A549 (cell line): ENCODE measurements at regions not wholly inside any gene's neighbourhood (a gene's known extent, or its start where the extent isn't known, plus 50 kb on each side); places are given as distances from the start of the nearest gene placed in this dataset.

ENCODE experiments used
- ATAC-seq, 2 experiments: fragments of 200-7000 bp in 1 of 2; fragments of >200 bp in 1 of 2; cut with Nextera tagmentation in 1 of 2; cut with Tn5 transposase in 1 of 2; 3 replicates each; pipeline versions ENCODE4 v1.8.0 to v1.9.1; 2018 to 2020; ENCODE audit warnings: mild to moderate bottlenecking in 1 of 2, moderate library complexity in 1 of 2
- CTCF ChIA-PET: fragments of 300-600 bp; sonication (Branson Sonifier 250); formaldehyde crosslinking; extraction: SDS; loops from one replicate; lab custom pipeline; 2021; ENCODE audit warnings: antibody characterized with exemption, inconsistent platforms; lab: Yijun Ruan, JAX
- POLR2A ChIA-PET: fragments of 350-600 bp; formaldehyde crosslinking; extraction: SDS; loops from one replicate; lab custom pipeline; 2021; ENCODE audit warnings: antibody characterized with exemption, inconsistent platforms; lab: Yijun Ruan, JAX
- DNase-seq, 2 experiments: peaks; one replicate each; pipeline versions ENCODE4 v3.0.0 to v3.0.0-alpha.2; 2011 to 2016; ENCODE audit warnings: low read depth in 1 of 2, low spot score in 1 of 2
- FAIRE-seq: peaks from 2 replicates; lab custom pipeline; 2011; peaks lifted over from hg19 to GRCh38; lab: Jason Lieb, UNC
- H3K27ac ChIP-seq, 2 experiments: fragments of >200 bp; sonication (Bioruptor Twin); formaldehyde crosslinking; 3 replicates each; pipeline ENCODE4 v1.5.1; 2016 to 2017
- H3K4me1 ChIP-seq: fragments of >200 bp; sonication (Bioruptor Twin); formaldehyde crosslinking; 3 replicates; pipeline ENCODE4 v1.6.1; 2016
- H3K4me2 ChIP-seq: fragments of >200 bp; sonication (Bioruptor Twin); formaldehyde crosslinking; 3 replicates; pipeline ENCODE4 v1.6.1; 2016
- H3K4me3 ChIP-seq: fragments of >200 bp; sonication (Bioruptor Twin); formaldehyde crosslinking; 3 replicates; pipeline ENCODE4 v1.5.1; 2016
- H3K9me3 ChIP-seq: fragments of >200 bp; sonication (Bioruptor Twin); formaldehyde crosslinking; 3 replicates; pipeline ENCODE4 v1.6.1; 2016
- CHD4 ChIP-seq: fragments of 200-600 bp; sonication (generic); IDR thresholded peaks from 2 replicates; pipeline ENCODE4 v1.6.1; 2016; ENCODE audit warnings: antibody characterized with exemption, mild to moderate bottlenecking, borderline replicate concordance
- EHMT2 ChIP-seq: fragments of 200-600 bp; sonication (generic); IDR thresholded peaks from 2 replicates; pipeline ENCODE4 v1.6.1; 2016; ENCODE audit warnings: antibody characterized with exemption, low read depth, mild to moderate bottlenecking, moderate library complexity
- ESRRA ChIP-seq: fragments of 150-350 bp; IDR thresholded peaks from 2 replicates; pipeline ENCODE4 v1.6.1; 2014; ENCODE audit warnings: mild to moderate bottlenecking, low read length, borderline replicate concordance
- FOSL2 ChIP-seq, 2 experiments: fragments of 450-650 bp in 1 of 2; fragments of >200 bp in 1 of 2; sonication (Bioruptor Twin) in 1 of 2; formaldehyde crosslinking; IDR thresholded peaks; 2 replicates each; pipeline versions ENCODE4 v1.5.0 to v1.6.1; 2016 to 2020; ENCODE audit warnings: mild to moderate bottlenecking in 1 of 2, moderate library complexity in 1 of 2
- FOXS1 ChIP-seq: fragments of 250-450 bp; sonication (Bioruptor Pico); IDR thresholded peaks from 2 replicates; pipeline ENCODE4 v1.5.0; 2020; ENCODE audit warnings: mild to moderate bottlenecking, moderate library complexity
- HDAC2 ChIP-seq: fragments of 200-600 bp; sonication (generic); IDR thresholded peaks from 2 replicates; pipeline ENCODE4 v1.6.1; 2016
- HMGXB4 ChIP-seq: fragments of 250-450 bp; sonication (Bioruptor Pico); IDR thresholded peaks from 2 replicates; pipeline ENCODE4 v1.5.0; 2021; ENCODE audit warnings: mild to moderate bottlenecking, moderate library complexity, borderline replicate concordance
- HOXB13 ChIP-seq: fragments of 250-450 bp; sonication (Bioruptor Pico); IDR thresholded peaks from 2 replicates; pipeline ENCODE4 v1.5.0; 2020; ENCODE audit warnings: low read depth, mild to moderate bottlenecking, moderate library complexity
- JUN ChIP-seq, 2 experiments: fragments of >200 bp; sonication (Bioruptor Twin); formaldehyde crosslinking; IDR thresholded peaks; 2 replicates in 1 of 2; 3 replicates in 1 of 2; pipeline ENCODE4 v1.6.1; 2016 to 2017
- JUNB ChIP-seq: fragments of >200 bp; sonication (Bioruptor Twin); formaldehyde crosslinking; IDR thresholded peaks from 2 replicates; pipeline ENCODE4 v1.6.1; 2016
- KDM1A ChIP-seq: fragments of 200-600 bp; sonication (generic); IDR thresholded peaks from 2 replicates; pipeline ENCODE4 v1.6.1; 2016; ENCODE audit warnings: low read depth, mild to moderate bottlenecking
- KDM5A ChIP-seq: fragments of 200-600 bp; sonication (generic); IDR thresholded peaks from 2 replicates; pipeline ENCODE4 v1.6.1; 2016; ENCODE audit warnings: antibody characterized with exemption, mild to moderate bottlenecking
- MAZ ChIP-seq: fragments of 150-350 bp; IDR thresholded peaks from 2 replicates; pipeline ENCODE4 v1.6.1; 2014; ENCODE audit warnings: antibody characterized with exemption, low read depth, low read length, borderline replicate concordance
- MYC ChIP-seq: IDR thresholded peaks from 2 replicates; pipeline ENCODE4 v1.6.1; 2012; ENCODE audit warnings: mild to moderate bottlenecking, inconsistent platforms, low read length, improper control_type of control experiment, borderline replicate concordance
- NFE2L2 ChIP-seq: fragments of 150-350 bp; conservative IDR thresholded peaks from 2 replicates; pipeline ENCODE4 v1.6.1; 2014; ENCODE audit warnings: low read length
- NR3C1 ChIP-seq: fragments of >200 bp; sonication (Bioruptor Twin); formaldehyde crosslinking; IDR thresholded peaks from 3 replicates; pipeline ENCODE4 v1.6.1; 2017
- PHF8 ChIP-seq: fragments of 200-600 bp; sonication (generic); IDR thresholded peaks from 2 replicates; pipeline ENCODE4 v1.6.1; 2016; ENCODE audit warnings: low read depth, mild to moderate bottlenecking, antibody characterized with exemption, moderate library complexity, borderline replicate concordance
- POLR2A ChIP-seq: IDR thresholded peaks from 2 replicates; pipeline ENCODE4 v1.6.1; 2012; ENCODE audit warnings: mild to moderate bottlenecking, low read length
- RCOR1 ChIP-seq: fragments of 150-350 bp; IDR thresholded peaks from 2 replicates; pipeline ENCODE4 v1.6.1; 2014; ENCODE audit warnings: antibody characterized with exemption, low read length, low read depth
- RFX5 ChIP-seq: fragments of 450-650 bp; IDR thresholded peaks from 2 replicates; pipeline ENCODE4 v1.7.1; 2014; ENCODE audit warnings: antibody characterized with exemption, mild to moderate bottlenecking, moderate library complexity
- TP53 ChIP-seq: fragments of 250-450 bp; sonication (Bioruptor Pico); IDR thresholded peaks from 2 replicates; pipeline ENCODE4 v1.5.0; 2021; ENCODE audit warnings: mild to moderate bottlenecking, moderate library complexity
- ZFP36 ChIP-seq: fragments of 450-650 bp; IDR thresholded peaks from 2 replicates; pipeline ENCODE4 v1.6.1; 2014; ENCODE audit warnings: borderline replicate concordance; ENCODE audit not compliant: partially characterized antibody
- WGBS: methylation state at CpG from one replicate; pipeline ENCODE4 v1.1.6; 2017; ENCODE audit errors: missing lambda C conversion rate; 5-methylcytosine and 5-hydroxymethylcytosine counted together
- TF ChIP-seq, protein P1 (sequence below): fragments of 200-600 bp; sonication (generic); IDR thresholded peaks from 2 replicates; pipeline ENCODE4 v1.6.1; 2016; ENCODE audit warnings: antibody characterized with exemption, mild to moderate bottlenecking, moderate library complexity
- TF ChIP-seq, protein P2 (sequence below): IDR thresholded peaks from 2 replicates; pipeline ENCODE4 v1.6.1; 2012

DNA sequence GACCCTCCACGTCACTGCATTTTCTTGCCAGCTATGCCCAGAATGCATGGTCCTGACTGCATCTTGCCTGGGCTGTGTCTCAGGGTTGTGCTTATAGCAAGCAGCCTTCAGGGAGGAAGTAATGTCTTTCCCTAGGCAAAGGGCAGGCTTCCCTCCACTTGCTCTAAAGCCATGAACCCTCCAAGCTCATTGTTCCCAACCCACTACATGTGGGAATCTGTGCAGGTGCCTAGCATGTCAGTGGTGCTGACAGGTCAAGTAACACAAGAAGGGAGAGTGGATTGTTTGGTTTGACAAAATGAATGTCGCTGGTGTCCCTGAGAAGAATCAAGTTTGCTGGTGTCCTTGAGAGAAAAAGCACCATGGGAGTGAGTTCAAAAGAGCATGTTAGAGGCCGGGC lies 53.9 kb upstream of the UCN3 start (continued):
- no peak for TF ChIP-seq RCOR1
- no peak for TF ChIP-seq JUN (IDR thresholded peaks at IDR 0.05)
- no peak for TF ChIP-seq MAZ
- no peak for TF ChIP-seq FOXS1

GRCh38 chr10:5311617-5312016 lies 53.1 kb upstream of the UCN3 start:
- Histone ChIP-seq H3K9me3 (peaks cover 3% of the 10 kb centered on the region), H3K4me1 (no peaks in the 10 kb centered on the region; the same call in 2 of the 3 replicates), H3K4me3 (no peak overlapping the region), H3K4me2 (no peak overlapping the region), H3K27ac (no peak overlapping the region)
- ATAC-seq (no peak), DNase-seq (no peak), FAIRE-seq (no peak)
- CTCF ChIA-PET: no interaction called here
- 92% methylated on average over 1 of the region's 1 CpG for WGBS
- TF ChIP-seq FOXS1: no peak
- no peak for TF ChIP-seq NR3C1
- TF ChIP-seq PHF8: no peak
- no peak for TF ChIP-seq POLR2A
- no peak for TF ChIP-seq JUNB
- TF ChIP-seq ESRRA: no peak
- TF ChIP-seq HOXB13 (CRISPR knock-in tag): no peak
- no peak for TF ChIP-seq KDM5A
- TF ChIP-seq, protein P1, sequence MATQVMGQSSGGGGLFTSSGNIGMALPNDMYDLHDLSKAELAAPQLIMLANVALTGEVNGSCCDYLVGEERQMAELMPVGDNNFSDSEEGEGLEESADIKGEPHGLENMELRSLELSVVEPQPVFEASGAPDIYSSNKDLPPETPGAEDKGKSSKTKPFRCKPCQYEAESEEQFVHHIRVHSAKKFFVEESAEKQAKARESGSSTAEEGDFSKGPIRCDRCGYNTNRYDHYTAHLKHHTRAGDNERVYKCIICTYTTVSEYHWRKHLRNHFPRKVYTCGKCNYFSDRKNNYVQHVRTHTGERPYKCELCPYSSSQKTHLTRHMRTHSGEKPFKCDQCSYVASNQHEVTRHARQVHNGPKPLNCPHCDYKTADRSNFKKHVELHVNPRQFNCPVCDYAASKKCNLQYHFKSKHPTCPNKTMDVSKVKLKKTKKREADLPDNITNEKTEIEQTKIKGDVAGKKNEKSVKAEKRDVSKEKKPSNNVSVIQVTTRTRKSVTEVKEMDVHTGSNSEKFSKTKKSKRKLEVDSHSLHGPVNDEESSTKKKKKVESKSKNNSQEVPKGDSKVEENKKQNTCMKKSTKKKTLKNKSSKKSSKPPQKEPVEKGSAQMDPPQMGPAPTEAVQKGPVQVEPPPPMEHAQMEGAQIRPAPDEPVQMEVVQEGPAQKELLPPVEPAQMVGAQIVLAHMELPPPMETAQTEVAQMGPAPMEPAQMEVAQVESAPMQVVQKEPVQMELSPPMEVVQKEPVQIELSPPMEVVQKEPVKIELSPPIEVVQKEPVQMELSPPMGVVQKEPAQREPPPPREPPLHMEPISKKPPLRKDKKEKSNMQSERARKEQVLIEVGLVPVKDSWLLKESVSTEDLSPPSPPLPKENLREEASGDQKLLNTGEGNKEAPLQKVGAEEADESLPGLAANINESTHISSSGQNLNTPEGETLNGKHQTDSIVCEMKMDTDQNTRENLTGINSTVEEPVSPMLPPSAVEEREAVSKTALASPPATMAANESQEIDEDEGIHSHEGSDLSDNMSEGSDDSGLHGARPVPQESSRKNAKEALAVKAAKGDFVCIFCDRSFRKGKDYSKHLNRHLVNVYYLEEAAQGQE: no peak
- no peak for TF ChIP-seq MYC
- TF ChIP-seq KDM1A: no peak
- no peak for TF ChIP-seq RCOR1
- POLR2A ChIA-PET: no interaction called here

DNA sequence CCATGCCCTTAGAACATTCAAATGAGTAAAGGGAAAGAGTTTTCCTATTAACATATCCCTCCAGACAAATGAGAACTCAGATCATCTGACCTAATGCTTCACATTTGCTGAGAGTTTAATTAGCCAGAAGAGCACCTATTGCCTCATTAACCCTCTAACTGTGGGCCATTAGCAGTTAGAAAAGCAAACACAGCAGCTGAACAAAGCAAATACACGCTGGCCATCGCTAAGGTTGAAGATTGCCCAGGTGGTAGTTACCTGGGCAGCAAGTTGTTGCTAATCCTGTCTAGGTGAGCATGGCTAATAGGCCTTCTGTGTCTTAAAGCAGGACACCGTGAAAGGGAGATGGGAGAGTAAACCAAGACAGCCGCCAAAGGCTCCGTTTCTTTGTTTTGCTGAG lies 49.9 kb upstream of the UCN3 start:
- Histone ChIP-seq H3K4me1 (peaks cover 16% of the 10 kb centered on the region), H3K9me3 (no peaks in the 10 kb centered on the region), H3K4me2 (no peak overlapping the region), H3K27ac (no peak overlapping the region), H3K4me3 (no peak overlapping the region)
- ATAC-seq: no peak
- no peak for FAIRE-seq
- DNase-seq: no peak
- no peak for TF ChIP-seq TP53 (CRISPR knock-in tag)
- TF ChIP-seq JUN (IDR thresholded peaks at IDR 0.05): no peak
- TF ChIP-seq HMGXB4 (CRISPR knock-in tag): no peak
- TF ChIP-seq CHD4: no peak
- TF ChIP-seq EHMT2: no peak
- no peak for TF ChIP-seq KDM5A
- no peak for TF ChIP-seq HDAC2
- TF ChIP-seq ZFP36: no peak
- no peak for TF ChIP-seq MAZ
- TF ChIP-seq, protein P2, sequence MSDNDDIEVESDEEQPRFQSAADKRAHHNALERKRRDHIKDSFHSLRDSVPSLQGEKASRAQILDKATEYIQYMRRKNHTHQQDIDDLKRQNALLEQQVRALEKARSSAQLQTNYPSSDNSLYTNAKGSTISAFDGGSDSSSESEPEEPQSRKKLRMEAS: no peak
- TF ChIP-seq FOSL2 (IDR thresholded peaks at IDR 0.05): no peak
- TF ChIP-seq FOSL2 (CRISPR knock-in tag; IDR thresholded peaks at IDR 0.05): no peak
- no peak for TF ChIP-seq NFE2L2
- no peak for TF ChIP-seq RFX5
- no peak for TF ChIP-seq KDM1A
- TF ChIP-seq POLR2A: no peak
- CTCF ChIA-PET: interaction anchor here (1.0 kb wide), 1 partner anchor 220 kb away, joined by 4 read pairs; the partner anchor contains the start of gene AKR1C3
- POLR2A ChIA-PET: no interaction called here
- WGBS: 96% methylated on average over 5 of the region's 5 CpGs
